ENCODE measurements at regions not wholly inside any gene's neighbourhood (a gene's known extent, or its start where the extent isn't known, plus 50 kb on each side); places are given as distances from the start of the nearest gene placed in this dataset.

DNA sequence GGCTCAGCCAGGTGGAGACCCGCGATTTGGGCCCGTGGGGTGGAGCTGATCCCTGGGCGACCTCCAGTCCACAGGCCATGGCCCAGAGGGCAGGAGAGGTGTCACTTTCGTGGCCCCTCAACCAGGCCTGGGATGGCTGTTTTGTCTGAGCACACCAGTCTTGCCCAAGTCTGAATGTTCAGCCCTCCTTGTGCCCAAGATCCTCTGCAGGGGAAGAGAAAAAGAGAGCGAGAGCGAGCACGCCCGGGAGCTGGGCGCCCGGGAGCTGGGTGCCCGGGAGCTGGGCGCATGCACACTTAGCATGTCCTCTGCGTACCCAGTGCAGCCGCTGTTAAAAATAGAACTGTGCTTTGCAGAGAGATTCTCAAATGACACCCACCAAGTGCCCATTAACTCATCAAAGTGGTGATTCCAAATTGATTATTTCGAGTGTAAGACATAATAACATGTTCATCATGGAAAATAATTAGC, 403.3 kb upstream of the TNRC6C start:
- Histone ChIP-seq H3K9me3 (ENCODE audit: control insufficient read depth, insufficient read depth, low read depth, low read length) (no peaks in the 10 kb centered on the region), H3K4me1 (ENCODE audit: control insufficient read depth, insufficient read depth, low read length) (peaks cover 4% of the 10 kb centered on the region), H3K36me3 (ENCODE audit: control insufficient read depth in 2 of 2, insufficient read depth in 1 of 2, low read length in 2 of 2) (no peaks in the 10 kb centered on the region), H3K27ac (ENCODE audit: extremely low read depth, low read depth, low read length) (no peak overlapping the region), H3K4me3 (ENCODE audit: low read depth, low read length) (no peak overlapping the region)
- ChIA-PET CTCF (interaction anchor here (1.2 to 2.9 kb wide), 2 partner anchors 12 to 463 kb away, joined by 7 to 13 read pairs; no protein-coding TSS in a partner anchor), POLR2A (no interaction called here)
- TF ChIP-seq ZNF776 (tag by site-specific recombination; IDR thresholded peaks at IDR 0.05; ENCODE audit: borderline replicate concordance) = no peak
- no peak for TF ChIP-seq ZFP37 (tag by site-specific recombination; IDR thresholded peaks at IDR 0.05)
- TF ChIP-seq ZNF394 (tag by site-specific recombination; IDR thresholded peaks at IDR 0.05; ENCODE audit: borderline replicate concordance) = no peak

DNA sequence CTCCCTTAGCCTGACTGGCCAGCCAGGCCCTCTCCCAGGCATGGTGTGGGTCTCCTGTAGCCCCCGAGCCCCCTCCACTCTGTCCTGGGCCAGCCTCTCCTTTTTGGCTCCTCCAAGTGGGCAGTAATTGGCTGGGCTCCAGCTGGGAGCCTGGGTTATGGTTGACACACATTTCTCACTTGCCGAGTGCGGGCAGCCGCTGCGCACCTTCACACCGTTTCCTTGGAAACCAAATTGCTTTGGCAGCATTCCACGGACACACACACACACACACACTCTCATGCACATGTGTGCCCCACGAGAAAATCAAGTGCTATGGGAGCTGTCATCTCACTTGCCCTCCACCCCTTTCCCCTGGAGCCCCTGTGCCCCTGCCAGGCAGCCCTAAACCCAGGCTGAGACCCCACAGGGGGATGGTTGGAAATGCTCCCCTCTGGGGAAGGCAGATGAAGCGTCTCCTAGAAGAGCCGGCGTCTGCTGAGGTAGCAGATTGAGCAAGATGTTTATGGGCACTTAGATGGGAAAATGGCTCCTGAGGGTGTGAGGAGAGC, 402.7 kb upstream of the TNRC6C start:
- Histone ChIP-seq H3K9me3 (ENCODE audit: control insufficient read depth, insufficient read depth, low read depth, low read length) (no peaks in the 10 kb centered on the region), H3K4me3 (ENCODE audit: low read depth, low read length) (no peak overlapping the region), H3K27ac (ENCODE audit: extremely low read depth, low read depth, low read length) (no peak overlapping the region), H3K4me1 (ENCODE audit: control insufficient read depth, insufficient read depth, low read length) (peaks cover 4% of the 10 kb centered on the region), H3K36me3 (ENCODE audit: control insufficient read depth in 2 of 2, insufficient read depth in 1 of 2, low read length in 2 of 2) (no peaks in the 10 kb centered on the region)
- CTCF ChIA-PET = interaction anchor here (0.7 to 2.9 kb wide), 3 partner anchors 13 to 462 kb away, joined by 3 to 13 read pairs (median 7); no protein-coding TSS in a partner anchor
- POLR2A ChIA-PET = interaction anchor here (1.0 kb wide), 1 partner anchor 126 kb away, joined by 3 read pairs; no protein-coding TSS in a partner anchor
- TF ChIP-seq, protein P1, sequence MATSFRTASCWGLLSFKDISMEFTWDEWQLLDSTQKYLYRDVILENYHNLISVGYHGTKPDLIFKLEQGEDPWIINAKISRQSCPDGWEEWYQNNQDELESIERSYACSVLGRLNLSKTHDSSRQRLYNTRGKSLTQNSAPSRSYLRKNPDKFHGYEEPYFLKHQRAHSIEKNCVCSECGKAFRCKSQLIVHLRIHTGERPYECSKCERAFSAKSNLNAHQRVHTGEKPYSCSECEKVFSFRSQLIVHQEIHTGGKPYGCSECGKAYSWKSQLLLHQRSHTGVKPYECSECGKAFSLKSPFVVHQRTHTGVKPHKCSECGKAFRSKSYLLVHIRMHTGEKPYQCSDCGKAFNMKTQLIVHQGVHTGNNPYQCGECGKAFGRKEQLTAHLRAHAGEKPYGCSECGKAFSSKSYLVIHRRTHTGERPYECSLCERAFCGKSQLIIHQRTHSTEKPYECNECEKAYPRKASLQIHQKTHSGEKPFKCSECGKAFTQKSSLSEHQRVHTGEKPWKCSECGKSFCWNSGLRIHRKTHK (tag by site-specific recombination; IDR thresholded peaks at IDR 0.05) = no peak
- TF ChIP-seq ZNF211 (tag by site-specific recombination; IDR thresholded peaks at IDR 0.05; ENCODE audit: low read depth) (no peak), ZNF837 (tag by site-specific recombination; IDR thresholded peaks at IDR 0.05) (peak; percentile 99; the same call in 1 of the 2 replicates), RBAK (tag by site-specific recombination; IDR thresholded peaks at IDR 0.05) (no peak), ZNF132 (tag by site-specific recombination; IDR thresholded peaks at IDR 0.05; ENCODE audit: borderline replicate concordance) (no peak), ZNF791 (tag by site-specific recombination; IDR thresholded peaks at IDR 0.05) (no peak), ZNF776 (tag by site-specific recombination; IDR thresholded peaks at IDR 0.05; ENCODE audit: borderline replicate concordance) (peak; percentile 69; the same call in 1 of the 2 replicates), ZNF37A (tag by site-specific recombination; IDR thresholded peaks at IDR 0.05) (no peak), MYNN (tag by site-specific recombination; IDR thresholded peaks at IDR 0.05; ENCODE audit: borderline replicate concordance) (no peak; the same call in 1 of the 2 replicates), ZNF112 (tag by site-specific recombination; IDR thresholded peaks at IDR 0.05) (no peak), ZNF239 (tag by site-specific recombination; IDR thresholded peaks at IDR 0.05) (no peak), ZNF10 (tag by site-specific recombination; IDR thresholded peaks at IDR 0.05) (peak; percentile 63), GLIS2 (tag by site-specific recombination; IDR thresholded peaks at IDR 0.05) (peak; percentile 21; the same call in 1 of the 2 replicates), ZNF843 (tag by site-specific recombination; IDR thresholded peaks at IDR 0.05) (0 out of 2 replicates have a peak, but pooled peaks have one; percentile 47), ZNF433 (tag by site-specific recombination; IDR thresholded peaks at IDR 0.05; ENCODE audit: low read depth) (no peak), HOXD13 (CRISPR knock-in tag; IDR thresholded peaks at IDR 0.05; ENCODE audit: borderline replicate concordance) (no peak), ZNF266 (tag by site-specific recombination; IDR thresholded peaks at IDR 0.05; ENCODE audit: low read depth) (no peak), ZNF335 (tag by site-specific recombination; conservative IDR thresholded peaks at IDR 0.05) (peak; percentile 37; the same call in 1 of the 2 replicates), ZNF664 (tag by site-specific recombination; IDR thresholded peaks at IDR 0.05) (no peak), ZNF114 (tag by site-specific recombination; IDR thresholded peaks at IDR 0.05) (no peak), YY2 (tag by site-specific recombination; IDR thresholded peaks at IDR 0.05) (no peak)
- TF ChIP-seq, protein P2, sequence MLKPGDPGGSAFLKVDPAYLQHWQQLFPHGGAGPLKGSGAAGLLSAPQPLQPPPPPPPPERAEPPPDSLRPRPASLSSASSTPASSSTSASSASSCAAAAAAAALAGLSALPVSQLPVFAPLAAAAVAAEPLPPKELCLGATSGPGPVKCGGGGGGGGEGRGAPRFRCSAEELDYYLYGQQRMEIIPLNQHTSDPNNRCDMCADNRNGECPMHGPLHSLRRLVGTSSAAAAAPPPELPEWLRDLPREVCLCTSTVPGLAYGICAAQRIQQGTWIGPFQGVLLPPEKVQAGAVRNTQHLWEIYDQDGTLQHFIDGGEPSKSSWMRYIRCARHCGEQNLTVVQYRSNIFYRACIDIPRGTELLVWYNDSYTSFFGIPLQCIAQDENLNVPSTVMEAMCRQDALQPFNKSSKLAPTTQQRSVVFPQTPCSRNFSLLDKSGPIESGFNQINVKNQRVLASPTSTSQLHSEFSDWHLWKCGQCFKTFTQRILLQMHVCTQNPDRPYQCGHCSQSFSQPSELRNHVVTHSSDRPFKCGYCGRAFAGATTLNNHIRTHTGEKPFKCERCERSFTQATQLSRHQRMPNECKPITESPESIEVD (tag by site-specific recombination; IDR thresholded peaks at IDR 0.05) = no peak
- TF ChIP-seq, protein P3, sequence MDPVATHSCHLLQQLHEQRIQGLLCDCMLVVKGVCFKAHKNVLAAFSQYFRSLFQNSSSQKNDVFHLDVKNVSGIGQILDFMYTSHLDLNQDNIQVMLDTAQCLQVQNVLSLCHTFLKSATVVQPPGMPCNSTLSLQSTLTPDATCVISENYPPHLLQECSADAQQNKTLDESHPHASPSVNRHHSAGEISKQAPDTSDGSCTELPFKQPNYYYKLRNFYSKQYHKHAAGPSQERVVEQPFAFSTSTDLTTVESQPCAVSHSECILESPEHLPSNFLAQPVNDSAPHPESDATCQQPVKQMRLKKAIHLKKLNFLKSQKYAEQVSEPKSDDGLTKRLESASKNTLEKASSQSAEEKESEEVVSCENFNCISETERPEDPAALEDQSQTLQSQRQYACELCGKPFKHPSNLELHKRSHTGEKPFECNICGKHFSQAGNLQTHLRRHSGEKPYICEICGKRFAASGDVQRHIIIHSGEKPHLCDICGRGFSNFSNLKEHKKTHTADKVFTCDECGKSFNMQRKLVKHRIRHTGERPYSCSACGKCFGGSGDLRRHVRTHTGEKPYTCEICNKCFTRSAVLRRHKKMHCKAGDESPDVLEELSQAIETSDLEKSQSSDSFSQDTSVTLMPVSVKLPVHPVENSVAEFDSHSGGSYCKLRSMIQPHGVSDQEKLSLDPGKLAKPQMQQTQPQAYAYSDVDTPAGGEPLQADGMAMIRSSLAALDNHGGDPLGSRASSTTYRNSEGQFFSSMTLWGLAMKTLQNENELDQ (tag by site-specific recombination; IDR thresholded peaks at IDR 0.05; ENCODE audit: low read depth) = no peak
- TF ChIP-seq, protein P4, sequence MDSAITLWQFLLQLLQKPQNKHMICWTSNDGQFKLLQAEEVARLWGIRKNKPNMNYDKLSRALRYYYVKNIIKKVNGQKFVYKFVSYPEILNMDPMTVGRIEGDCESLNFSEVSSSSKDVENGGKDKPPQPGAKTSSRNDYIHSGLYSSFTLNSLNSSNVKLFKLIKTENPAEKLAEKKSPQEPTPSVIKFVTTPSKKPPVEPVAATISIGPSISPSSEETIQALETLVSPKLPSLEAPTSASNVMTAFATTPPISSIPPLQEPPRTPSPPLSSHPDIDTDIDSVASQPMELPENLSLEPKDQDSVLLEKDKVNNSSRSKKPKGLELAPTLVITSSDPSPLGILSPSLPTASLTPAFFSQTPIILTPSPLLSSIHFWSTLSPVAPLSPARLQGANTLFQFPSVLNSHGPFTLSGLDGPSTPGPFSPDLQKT (IDR thresholded peaks at IDR 0.05; ENCODE audit: borderline replicate concordance, low read depth, low read length) = no peak
- TF ChIP-seq, protein P5, sequence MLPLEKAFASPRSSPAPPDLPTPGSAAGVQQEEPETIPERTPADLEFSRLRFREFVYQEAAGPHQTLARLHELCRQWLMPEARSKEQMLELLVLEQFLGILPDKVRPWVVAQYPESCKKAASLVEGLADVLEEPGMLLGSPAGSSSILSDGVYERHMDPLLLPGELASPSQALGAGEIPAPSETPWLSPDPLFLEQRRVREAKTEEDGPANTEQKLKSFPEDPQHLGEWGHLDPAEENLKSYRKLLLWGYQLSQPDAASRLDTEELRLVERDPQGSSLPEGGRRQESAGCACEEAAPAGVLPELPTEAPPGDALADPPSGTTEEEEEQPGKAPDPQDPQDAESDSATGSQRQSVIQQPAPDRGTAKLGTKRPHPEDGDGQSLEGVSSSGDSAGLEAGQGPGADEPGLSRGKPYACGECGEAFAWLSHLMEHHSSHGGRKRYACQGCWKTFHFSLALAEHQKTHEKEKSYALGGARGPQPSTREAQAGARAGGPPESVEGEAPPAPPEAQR (tag by site-specific recombination; IDR thresholded peaks at IDR 0.05) = no peak
